IPS-15b (cell line): ENCODE measurements at regions not wholly inside any gene's neighbourhood (a gene's known extent, or its start where the extent isn't known, plus 50 kb on each side); places are given as distances from the start of the nearest gene placed in this dataset.

Source experiments
- H3K27me3 ChIP-seq: one replicate; pipeline ENCODE4 v1.6.1; 2013; ENCODE audit warnings: low read length; ENCODE audit not compliant: control insufficient read depth, insufficient read depth
- H3K36me3 ChIP-seq: one replicate; pipeline ENCODE4 v1.6.1; 2013; ENCODE audit warnings: low read length; ENCODE audit not compliant: control insufficient read depth, insufficient read depth
- H3K4me1 ChIP-seq: one replicate; pipeline ENCODE4 v1.6.1; 2013; ENCODE audit warnings: mild to moderate bottlenecking, low read length; ENCODE audit not compliant: control insufficient read depth, insufficient read depth
- H3K4me3 ChIP-seq: one replicate; pipeline ENCODE4 v1.5.1; 2013; ENCODE audit warnings: low read depth, low read length
- H3K9ac ChIP-seq: one replicate; pipeline ENCODE4 v1.6.1; 2013; ENCODE audit warnings: low read depth, mild to moderate bottlenecking, low read length
- H3K9me3 ChIP-seq: one replicate; pipeline ENCODE4 v1.6.1; 2013; ENCODE audit warnings: mild to moderate bottlenecking, low read length; ENCODE audit not compliant: control insufficient read depth, insufficient read depth

DNA sequence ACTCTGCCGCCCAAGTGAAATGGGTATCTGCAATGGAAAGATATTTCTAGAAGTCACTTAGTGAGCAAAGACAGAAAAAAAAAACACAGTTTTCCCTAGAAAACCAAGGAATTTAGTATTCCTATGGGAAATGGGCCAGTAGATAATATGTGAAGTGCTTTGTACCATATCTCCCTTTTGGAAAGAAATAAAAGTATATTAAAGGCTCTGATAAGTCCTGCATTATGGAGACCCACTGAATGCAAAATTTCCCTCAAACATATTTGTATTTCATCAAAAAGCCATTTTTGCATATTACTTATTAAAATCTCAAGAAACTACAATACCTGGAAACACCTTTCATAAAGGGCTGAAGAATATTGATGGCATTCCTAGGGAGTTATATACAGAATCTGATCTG is 51.6 kb upstream of the DYNLRB2 start:
- Histone ChIP-seq H3K27me3 (no peaks in the 10 kb centered on the region), H3K9me3 (no peaks in the 10 kb centered on the region), H3K36me3 (no peaks in the 10 kb centered on the region), H3K4me3 (no peak overlapping the region), H3K4me1 (no peaks in the 10 kb centered on the region), H3K9ac (no peak overlapping the region)

GRCh38 chr16:80488167-80488566 is 52.6 kb upstream of the DYNLRB2 start:
- no peaks in the 10 kb centered on the region for H3K9me3 ChIP-seq
- no peak overlapping the region for H3K9ac ChIP-seq
- no peaks in the 10 kb centered on the region for H3K4me1 ChIP-seq
- no peaks in the 10 kb centered on the region for H3K36me3 ChIP-seq
- no peak overlapping the region for H3K4me3 ChIP-seq
- no peaks in the 10 kb centered on the region for H3K27me3 ChIP-seq

- no peak overlapping the region for H3K9ac ChIP-seq
Observed at GRCh38 chr16:80480664-80481063, 60.1 kb upstream of the DYNLRB2 start.

DNA sequence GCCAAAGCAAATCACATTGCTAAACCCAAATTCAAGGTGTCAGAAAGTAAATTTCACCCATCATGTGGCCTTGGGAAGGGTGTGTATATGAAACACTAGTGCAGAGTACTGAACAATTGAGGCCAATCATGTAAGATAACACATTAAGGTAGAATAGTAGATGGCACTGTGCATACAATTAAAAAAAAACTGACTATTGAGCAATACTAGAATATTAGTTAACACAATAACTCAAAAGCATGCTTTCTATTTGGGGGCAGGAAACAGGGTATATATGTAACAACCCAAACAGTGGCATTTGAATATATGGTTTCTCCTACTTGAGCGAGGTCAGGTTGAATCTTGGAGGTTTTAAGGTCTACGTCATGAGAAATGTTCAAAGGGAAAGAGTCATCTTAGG is 63.0 kb upstream of the DYNLRB2 start:
- Histone ChIP-seq H3K4me1 (no peaks in the 10 kb centered on the region), H3K36me3 (no peaks in the 10 kb centered on the region), H3K27me3 (no peaks in the 10 kb centered on the region), H3K4me3 (no peak overlapping the region), H3K9me3 (no peaks in the 10 kb centered on the region), H3K9ac (no peak overlapping the region)

More at GRCh38 chr16:80480664-80481063, 60.1 kb upstream of the DYNLRB2 start:
- Histone ChIP-seq H3K9me3 (no peaks in the 10 kb centered on the region), H3K4me3 (no peak overlapping the region), H3K4me1 (no peaks in the 10 kb centered on the region), H3K27me3 (no peaks in the 10 kb centered on the region), H3K36me3 (no peaks in the 10 kb centered on the region)

- Histone ChIP-seq H3K36me3 (no peaks in the 10 kb centered on the region), H3K27me3 (peaks cover 2% of the 10 kb centered on the region), H3K4me3 (no peak overlapping the region), H3K9ac (no peak overlapping the region), H3K9me3 (no peaks in the 10 kb centered on the region), H3K4me1 (peaks cover 4% of the 10 kb centered on the region)
Observed at GRCh38 chr16:80468029-80468428, 72.8 kb upstream of the DYNLRB2 start.

- Histone ChIP-seq H3K36me3 (no peaks in the 10 kb centered on the region), H3K9ac (no peak overlapping the region), H3K4me3 (peak overlapping the region; percentile 28), H3K9me3 (no peaks in the 10 kb centered on the region), H3K4me1 (peaks cover 4% of the 10 kb centered on the region), H3K27me3 (peaks cover 2% of the 10 kb centered on the region)
Observed at GRCh38 chr16:80466024-80466987, 74.5 kb upstream of the DYNLRB2 start.

DNA sequence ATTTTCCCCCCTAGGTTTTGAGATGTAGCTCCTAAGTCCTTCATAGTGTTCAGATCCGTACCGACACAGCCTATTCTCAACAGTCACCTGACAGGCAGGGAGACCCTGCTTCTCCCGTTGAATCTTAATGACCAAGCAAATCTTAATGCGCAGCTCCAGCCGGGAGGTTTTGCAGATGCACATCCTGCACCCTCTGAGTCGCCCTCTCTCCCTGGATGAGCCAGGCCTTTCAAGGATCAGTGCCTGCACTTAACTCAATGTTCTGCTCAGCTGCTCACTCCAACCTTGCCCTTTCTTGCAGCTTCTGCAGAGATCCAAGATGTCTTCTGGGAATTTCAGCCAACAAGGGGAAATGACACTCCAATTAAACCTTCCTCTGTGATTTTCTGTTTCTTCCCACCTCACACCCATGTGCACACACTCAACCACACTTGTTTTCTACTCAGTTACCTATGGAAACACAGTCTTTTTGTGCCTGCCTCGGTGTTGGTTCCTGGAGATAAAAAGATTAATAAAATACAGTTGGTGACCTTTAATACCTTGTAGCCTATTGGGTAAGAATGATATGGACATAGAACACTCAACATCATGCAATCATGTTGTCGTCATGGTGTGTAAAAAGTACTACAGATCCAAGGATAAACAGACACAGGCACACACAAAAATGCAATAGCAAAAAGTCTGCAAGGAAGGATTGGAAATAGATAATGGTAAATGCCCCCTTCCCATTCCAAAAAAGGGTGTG is 76.9 kb upstream of the DYNLRB2 start:
- Histone ChIP-seq H3K9me3 (no peaks in the 10 kb centered on the region), H3K4me3 (no peak overlapping the region), H3K36me3 (no peaks in the 10 kb centered on the region), H3K9ac (no peak overlapping the region), H3K27me3 (peaks cover 2% of the 10 kb centered on the region), H3K4me1 (peaks cover 7% of the 10 kb centered on the region)

DNA sequence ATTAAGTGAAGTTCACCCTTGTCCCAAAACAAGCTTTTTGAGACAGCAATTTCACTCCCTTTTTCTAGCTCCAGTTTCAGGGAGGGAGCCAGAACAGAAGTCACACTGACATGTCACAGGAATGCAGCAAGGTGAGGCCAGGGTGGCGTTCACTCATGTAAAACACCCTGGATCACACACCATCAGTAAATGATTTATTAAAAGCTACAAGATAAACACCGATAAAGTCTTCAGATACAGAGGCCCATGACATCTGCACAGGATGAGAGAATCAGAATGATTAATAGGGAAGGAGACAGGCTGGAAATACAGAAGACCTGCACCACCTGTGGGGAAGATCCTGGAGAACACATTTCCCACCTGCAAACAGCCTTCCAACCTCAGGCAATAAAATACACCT is 77.5 kb upstream of the DYNLRB2 start:
- H3K9me3 ChIP-seq, result no peaks in the 10 kb centered on the region
- H3K27me3 ChIP-seq, result peaks cover 2% of the 10 kb centered on the region
- H3K4me1 ChIP-seq, result peaks cover 7% of the 10 kb centered on the region
- H3K9ac ChIP-seq, result no peak overlapping the region
- H3K36me3 ChIP-seq, result no peaks in the 10 kb centered on the region
- H3K4me3 ChIP-seq, result no peak overlapping the region

DNA sequence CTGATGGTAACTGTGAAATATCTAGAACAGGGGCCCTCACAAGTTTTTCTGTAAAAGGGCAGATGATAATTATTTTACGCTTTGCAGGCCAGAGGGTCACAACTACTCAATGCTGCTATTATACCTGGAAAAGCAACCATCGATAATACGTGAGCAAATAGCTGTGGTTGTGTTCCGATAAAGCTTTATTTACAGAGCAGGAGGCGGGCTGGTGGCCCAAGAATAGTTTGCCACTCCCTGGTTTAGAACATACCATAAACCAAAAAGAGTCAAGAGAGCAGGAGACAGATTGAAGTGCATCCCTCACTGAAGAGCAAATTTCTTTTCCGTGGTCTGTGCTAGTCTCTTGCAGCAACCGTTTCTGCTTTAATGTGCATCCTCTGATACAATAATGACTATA is 77.9 kb upstream of the DYNLRB2 start:
- Histone ChIP-seq H3K36me3 (no peaks in the 10 kb centered on the region), H3K4me1 (peaks cover 7% of the 10 kb centered on the region), H3K4me3 (no peak overlapping the region), H3K27me3 (peaks cover 2% of the 10 kb centered on the region), H3K9ac (no peak overlapping the region), H3K9me3 (no peaks in the 10 kb centered on the region)

- Histone ChIP-seq H3K4me3 (no peak overlapping the region), H3K36me3 (no peaks in the 10 kb centered on the region), H3K9me3 (no peaks in the 10 kb centered on the region), H3K4me1 (peaks cover 7% of the 10 kb centered on the region), H3K27me3 (no peaks in the 10 kb centered on the region), H3K9ac (no peak overlapping the region)
Observed at GRCh38 chr16:80460988-80461387, 79.8 kb upstream of the DYNLRB2 start.

DNA sequence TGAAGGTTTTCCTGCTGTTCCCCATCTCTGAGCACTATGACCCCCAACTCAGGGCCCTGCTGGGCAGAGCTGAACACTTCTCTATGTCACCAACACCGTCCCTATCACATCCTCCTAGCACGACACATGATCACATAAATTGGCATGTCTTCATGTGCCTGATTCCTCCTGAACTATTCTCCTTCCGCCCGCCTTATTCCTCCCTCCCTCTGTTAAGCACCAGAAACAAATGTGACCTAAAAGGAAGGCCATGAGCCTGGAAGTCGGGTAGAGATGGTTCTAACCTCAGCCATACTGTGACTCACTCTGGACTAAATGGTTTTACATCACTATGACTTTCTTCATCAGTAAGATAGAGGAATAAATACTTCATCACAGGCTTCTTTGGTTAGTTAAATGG is 80.8 kb upstream of the DYNLRB2 start:
- no peak overlapping the region for H3K9ac ChIP-seq
- no peaks in the 10 kb centered on the region for H3K36me3 ChIP-seq
- peaks cover 3% of the 10 kb centered on the region for H3K4me1 ChIP-seq
- H3K4me3 ChIP-seq, result no peak overlapping the region
- no peaks in the 10 kb centered on the region for H3K27me3 ChIP-seq
- H3K9me3 ChIP-seq, result no peaks in the 10 kb centered on the region

DNA sequence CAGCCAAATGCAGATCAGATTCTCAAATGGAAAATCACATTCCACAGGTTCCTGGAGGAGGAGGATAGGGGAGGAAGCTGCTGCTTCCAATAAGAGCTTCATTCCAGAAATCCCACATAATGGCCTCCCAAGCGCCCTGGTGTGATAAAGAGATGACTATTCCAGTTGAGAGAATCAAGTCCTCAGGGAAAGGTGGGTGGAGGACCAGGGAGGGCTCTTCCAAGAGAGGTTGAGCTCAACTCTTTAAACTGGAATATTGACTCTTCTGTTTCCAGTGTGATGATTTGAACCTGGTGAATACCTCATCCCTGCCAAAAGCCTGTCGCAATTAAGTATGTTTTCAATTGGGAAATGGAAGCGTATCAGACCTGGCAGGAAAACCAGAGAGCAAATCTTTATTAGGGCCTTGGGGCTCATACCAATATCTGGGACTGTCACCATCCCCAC is 81.4 kb upstream of the DYNLRB2 start:
- Histone ChIP-seq H3K4me3 (no peak overlapping the region), H3K4me1 (peaks cover 3% of the 10 kb centered on the region), H3K9ac (no peak overlapping the region), H3K9me3 (no peaks in the 10 kb centered on the region), H3K36me3 (no peaks in the 10 kb centered on the region), H3K27me3 (no peaks in the 10 kb centered on the region)
